HL-60 (cell line): ENCODE measurements at regions not wholly inside any gene's neighbourhood (a gene's known extent, or its start where the extent isn't known, plus 50 kb on each side); places are given as distances from the start of the nearest gene placed in this dataset.

Experiments
- DNase-seq, 2 experiments: peaks; one replicate each; pipeline ENCODE4 v3.0.0-alpha.2; 2010 to 2020; ENCODE audit warnings: low read depth in 1 of 2, low spot score in 1 of 2
- H3K27ac ChIP-seq: fragments of 250-450 bp; sonication (Bioruptor Pico); replicated peaks from 2 replicates; pipeline ENCODE4 v1.5.1; 2020; ENCODE audit warnings: mild to moderate bottlenecking, moderate library complexity
- H3K27me3 ChIP-seq: fragments of 250-450 bp; sonication (Bioruptor Pico); 2 replicates; pipeline ENCODE4 v1.5.1; 2021; ENCODE audit warnings: mild to moderate bottlenecking, moderate library complexity; ENCODE audit not compliant: insufficient read depth, poor library complexity, severe bottlenecking
- H3K4me3 ChIP-seq: replicated peaks from 2 replicates; pipeline ENCODE4 v1.5.1; 2011; ENCODE audit warnings: mild to moderate bottlenecking, control low read depth, low read length; ENCODE audit not compliant: insufficient read depth
- CTCF ChIP-seq: IDR thresholded peaks from one replicate; pipeline ENCODE4 v1.5.1; 2011; ENCODE audit warnings: low read length, control low read depth, inconsistent platforms; ENCODE audit not compliant: insufficient read depth
- GABPA ChIP-seq: IDR thresholded peaks from 2 replicates; pipeline ENCODE4 v1.6.1; 2012; ENCODE audit warnings: low read depth
- POLR2AphosphoS5 ChIP-seq: IDR thresholded peaks from 2 replicates; pipeline ENCODE4 v1.6.1; 2012; ENCODE audit warnings: low read depth
- REST ChIP-seq: IDR thresholded peaks from 2 replicates; pipeline ENCODE4 v1.6.1; 2012; ENCODE audit warnings: low read depth; ENCODE audit not compliant: insufficient replicate concordance
- SPI1 ChIP-seq: IDR thresholded peaks from 2 replicates; pipeline ENCODE4 v1.6.1; 2012; ENCODE audit warnings: low read depth, mild to moderate bottlenecking, borderline replicate concordance

GRCh38 chr17:52390422-52390821 is 231.9 kb upstream of the CA10 start:
- DNase-seq = no peak
- TF ChIP-seq POLR2AphosphoS5 (no peak), CTCF (no peak), SPI1 (no peak), REST (no peak), GABPA (no peak)
- no peak overlapping the region for H3K27ac ChIP-seq

GRCh38 chr17:52389632-52390031 is 231.1 kb upstream of the CA10 start:
- DNase-seq = no peak
- Histone ChIP-seq H3K4me3 (no peak overlapping the region), H3K27ac (no peak overlapping the region), H3K27me3 (no peaks in the 10 kb centered on the region)
- TF ChIP-seq GABPA = no peak
- no peak for TF ChIP-seq CTCF
- TF ChIP-seq POLR2AphosphoS5 = no peak
- no peak for TF ChIP-seq REST
- TF ChIP-seq SPI1 = no peak

More at GRCh38 chr17:52390422-52390821, 231.9 kb upstream of the CA10 start:
- no peak overlapping the region for H3K4me3 ChIP-seq
- no peaks in the 10 kb centered on the region for H3K27me3 ChIP-seq

GRCh38 chr17:52388941-52389340 is 230.4 kb upstream of the CA10 start:
- TF ChIP-seq CTCF = no peak
- TF ChIP-seq GABPA = no peak
- no peak for TF ChIP-seq REST
- no peak overlapping the region for H3K4me3 ChIP-seq
- H3K27ac ChIP-seq = no peak overlapping the region
- H3K27me3 ChIP-seq = no peaks in the 10 kb centered on the region
- DNase-seq = no peak
